ENCODE measurements at regions not wholly inside any gene's neighbourhood (a gene's known extent, or its start where the extent isn't known, plus 50 kb on each side); places are given as distances from the start of the nearest gene placed in this dataset.

DNA sequence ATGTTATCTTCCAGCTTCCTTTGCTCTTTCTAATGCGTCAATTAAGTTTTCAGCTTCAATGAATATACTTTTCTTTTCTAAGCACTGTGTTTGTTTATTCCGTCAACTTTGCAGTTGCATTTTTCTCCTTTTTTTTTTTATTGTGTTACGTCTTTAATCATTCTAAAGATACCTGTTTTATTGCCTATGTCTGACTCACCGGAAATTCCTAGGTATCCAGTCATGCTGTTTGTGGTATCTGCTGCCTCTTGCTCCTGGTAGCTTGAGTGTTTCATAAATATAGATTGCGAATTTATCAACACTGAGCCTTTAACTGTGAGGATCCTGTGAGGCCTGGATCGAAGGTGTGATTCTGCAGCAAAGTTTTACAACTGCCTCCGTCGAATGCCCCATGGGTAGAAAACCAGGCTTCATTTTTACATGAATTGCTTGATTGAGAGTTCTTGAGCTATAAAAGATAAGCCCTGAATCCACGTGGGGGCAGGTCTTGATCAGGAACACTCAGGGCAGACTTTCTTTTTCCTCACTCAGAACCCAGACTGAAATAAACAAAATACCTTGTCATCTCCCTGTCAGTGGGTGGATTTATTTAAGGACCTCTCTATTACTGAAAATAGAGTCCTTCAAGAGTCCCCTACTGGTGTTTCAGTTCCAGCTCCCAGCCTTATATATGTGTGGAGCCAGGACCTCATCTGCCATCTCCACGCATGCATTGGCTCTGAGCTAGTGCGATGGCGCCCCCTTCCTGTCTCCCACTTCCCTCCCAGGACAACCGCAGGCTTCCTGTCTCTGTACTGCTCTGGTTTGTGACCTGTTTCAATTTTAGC is 60.1 kb upstream of the LRRC1 start:
- no peaks in the 10 kb centered on the region for H3K27me3 ChIP-seq
- TF ChIP-seq POLR2A (IDR thresholded peaks at IDR 0.05), result no peak
- TF ChIP-seq, protein P1, sequence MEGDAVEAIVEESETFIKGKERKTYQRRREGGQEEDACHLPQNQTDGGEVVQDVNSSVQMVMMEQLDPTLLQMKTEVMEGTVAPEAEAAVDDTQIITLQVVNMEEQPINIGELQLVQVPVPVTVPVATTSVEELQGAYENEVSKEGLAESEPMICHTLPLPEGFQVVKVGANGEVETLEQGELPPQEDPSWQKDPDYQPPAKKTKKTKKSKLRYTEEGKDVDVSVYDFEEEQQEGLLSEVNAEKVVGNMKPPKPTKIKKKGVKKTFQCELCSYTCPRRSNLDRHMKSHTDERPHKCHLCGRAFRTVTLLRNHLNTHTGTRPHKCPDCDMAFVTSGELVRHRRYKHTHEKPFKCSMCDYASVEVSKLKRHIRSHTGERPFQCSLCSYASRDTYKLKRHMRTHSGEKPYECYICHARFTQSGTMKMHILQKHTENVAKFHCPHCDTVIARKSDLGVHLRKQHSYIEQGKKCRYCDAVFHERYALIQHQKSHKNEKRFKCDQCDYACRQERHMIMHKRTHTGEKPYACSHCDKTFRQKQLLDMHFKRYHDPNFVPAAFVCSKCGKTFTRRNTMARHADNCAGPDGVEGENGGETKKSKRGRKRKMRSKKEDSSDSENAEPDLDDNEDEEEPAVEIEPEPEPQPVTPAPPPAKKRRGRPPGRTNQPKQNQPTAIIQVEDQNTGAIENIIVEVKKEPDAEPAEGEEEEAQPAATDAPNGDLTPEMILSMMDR (IDR thresholded peaks at IDR 0.05), result peak in 1 of 3 experiments; percentile 13
- H3K36me3 ChIP-seq (ENCODE audit: low read depth, missing control alignments), result no peaks in the 10 kb centered on the region
- H3K9me3 ChIP-seq, result no peaks in the 10 kb centered on the region
- no peak overlapping the region for H3K4me3 ChIP-seq
- peak; percentile 69 for DNase-seq
- WGBS, 2 donors, result 73 to 78% methylated on average over 13 of the region's 13 CpGs
- H3K27ac ChIP-seq, result no peak overlapping the region
- intact Hi-C loops (cut with DNase I; ENCODE audit: low total_unique reads), result loop anchor here (10.0 kb wide), 1 partner anchor 220 kb away; no protein-coding TSS in a partner anchor
- peaks cover 5% of the 10 kb centered on the region for H3K4me1 ChIP-seq

DNA sequence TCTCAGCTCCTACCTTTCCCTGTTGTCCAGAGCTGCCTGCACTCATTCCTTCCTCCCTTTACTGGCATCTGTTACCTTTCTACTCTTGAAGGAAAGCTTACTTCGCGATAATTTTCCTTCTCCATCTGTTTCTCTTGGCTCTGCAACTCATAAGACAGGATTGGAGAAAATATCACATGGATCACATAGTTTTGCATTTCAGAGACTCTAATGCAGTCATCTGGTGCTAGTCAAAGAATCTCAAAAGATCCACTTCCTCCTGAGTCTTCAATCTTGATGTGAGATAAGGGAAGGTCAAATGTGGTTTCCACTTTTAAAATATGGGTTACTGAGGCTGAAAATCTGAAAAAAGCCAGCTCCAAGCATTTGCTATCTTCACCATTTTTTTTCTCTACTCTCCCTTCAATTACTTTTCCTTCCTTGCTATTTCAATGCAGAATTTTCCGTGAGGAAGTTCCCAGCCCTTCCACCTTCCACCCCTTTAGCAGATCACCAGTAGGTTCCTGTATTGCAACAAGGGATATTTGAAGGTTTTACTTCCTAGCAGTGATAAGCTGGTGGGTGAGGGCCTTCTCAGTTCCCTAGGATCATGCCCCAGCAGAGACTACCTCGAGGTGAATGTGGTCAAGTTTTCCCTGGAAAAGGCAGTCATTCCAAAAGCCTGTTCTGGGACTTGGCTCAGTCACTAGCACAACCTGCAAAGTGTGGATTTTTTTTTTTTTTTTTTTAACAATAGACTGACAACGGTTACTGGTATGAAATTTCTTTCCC is 62.8 kb upstream of the LRRC1 start:
- Histone ChIP-seq H3K27me3 (no peaks in the 10 kb centered on the region), H3K9me3 (no peaks in the 10 kb centered on the region), H3K36me3 (ENCODE audit: low read depth, missing control alignments) (no peaks in the 10 kb centered on the region), H3K4me1 (peaks cover 5% of the 10 kb centered on the region), H3K4me3 (no peak overlapping the region), H3K27ac (no peak overlapping the region)
- no peak for DNase-seq
- 58 to 62% methylated on average over 5 of the region's 5 CpGs for WGBS, 2 donors
- TF ChIP-seq, protein P1 (IDR thresholded peaks at IDR 0.05), result no peak
- no peak for TF ChIP-seq POLR2A (IDR thresholded peaks at IDR 0.05)
- intact Hi-C loops (cut with DNase I; ENCODE audit: low total_unique reads), result loop anchor here (10.0 kb wide), 1 partner anchor 223 kb away; no protein-coding TSS in a partner anchor

DNA sequence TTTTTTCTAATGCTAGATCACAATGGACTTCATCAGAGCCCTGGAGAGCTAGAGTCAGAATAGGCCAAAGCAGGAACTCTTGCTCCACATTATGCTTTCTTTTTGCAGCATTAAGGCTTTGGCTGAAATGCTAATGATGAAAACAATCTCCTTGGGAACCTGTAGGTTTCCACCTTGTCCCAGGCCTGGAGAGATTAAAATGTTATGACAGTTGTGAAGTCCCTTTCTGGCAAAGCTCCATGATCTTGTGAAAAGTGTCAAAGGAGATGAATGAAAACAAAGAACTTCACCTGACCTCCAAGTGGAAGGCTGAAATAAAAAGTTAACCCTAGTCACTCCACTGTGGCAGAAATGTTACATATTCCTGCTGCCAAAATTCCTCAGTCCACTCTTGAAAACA is 64.0 kb upstream of the LRRC1 start:
- peak overlapping the region; percentile 11 to 17 for H3K27ac ChIP-seq
- TF ChIP-seq, protein P1 (IDR thresholded peaks at IDR 0.05), result no peak
- TF ChIP-seq POLR2A (IDR thresholded peaks at IDR 0.05), result no peak
- no peaks in the 10 kb centered on the region for H3K36me3 ChIP-seq (ENCODE audit: low read depth, missing control alignments)
- H3K4me1 ChIP-seq, result peaks cover 5% of the 10 kb centered on the region
- DNase-seq, result no peak
- H3K9me3 ChIP-seq, result no peaks in the 10 kb centered on the region
- H3K27me3 ChIP-seq, result no peaks in the 10 kb centered on the region
- intact Hi-C loops (cut with DNase I; ENCODE audit: low total_unique reads), result loop anchor here (10.0 kb wide), 1 partner anchor 224 kb away; no protein-coding TSS in a partner anchor
- no peak overlapping the region for H3K4me3 ChIP-seq

- no peaks in the 10 kb centered on the region for H3K9me3 ChIP-seq
- no peak overlapping the region for H3K4me3 ChIP-seq
- WGBS, 2 donors, result 29 to 36% methylated on average over 9 of the region's 9 CpGs
- H3K36me3 ChIP-seq (ENCODE audit: low read depth, missing control alignments), result no peaks in the 10 kb centered on the region
- no peaks in the 10 kb centered on the region for H3K27me3 ChIP-seq
- H3K4me1 ChIP-seq, result peaks cover 5% of the 10 kb centered on the region
- peak; percentile 60 for DNase-seq
- intact Hi-C loops (cut with DNase I; ENCODE audit: low total_unique reads), result loop anchor here (5.0 kb wide), 1 partner anchor 231 kb away; no protein-coding TSS in a partner anchor
- no peak for TF ChIP-seq POLR2A (IDR thresholded peaks at IDR 0.05)
- TF ChIP-seq, protein P1 (IDR thresholded peaks at IDR 0.05), result peak; percentile 58 to 84 (median 63)
- no peak overlapping the region for H3K27ac ChIP-seq
Measured at GRCh38 chr6:53728570-53729194, 63.1 kb upstream of the KLHL31 start.

Measured in testis (tissue), 2 donors.